DND-41 (cell line): ENCODE measurements at regions not wholly inside any gene's neighbourhood (a gene's known extent, or its start where the extent isn't known, plus 50 kb on each side); places are given as distances from the start of the nearest gene placed in this dataset.

Source experiments
- CTCF ChIP-seq: IDR thresholded peaks from 2 replicates; pipeline ENCODE4 v1.5.1; 2012; ENCODE audit warnings: borderline replicate concordance, low read length, moderate library complexity, mild to moderate bottlenecking; ENCODE audit not compliant: poor library complexity, severe bottlenecking; ENCODE audit errors: extremely low read depth
- EZH2 ChIP-seq: IDR thresholded peaks from 3 replicates; pipeline ENCODE4 v1.6.1; 2012; ENCODE audit warnings: borderline replicate concordance, low read depth, mild to moderate bottlenecking, moderate library complexity, low read length, inconsistent platforms; ENCODE audit not compliant: severe bottlenecking

- no peak for TF ChIP-seq CTCF
- no peak for TF ChIP-seq EZH2
Observed at GRCh38 chr7:26454180-26454579, 162.5 kb downstream of the SNX10 start.
